Upper lobe of left lung (tissue), 6 donors: ENCODE measurements at regions not wholly inside any gene's neighbourhood (a gene's known extent, or its start where the extent isn't known, plus 50 kb on each side); places are given as distances from the start of the nearest gene placed in this dataset.

Experiments
- ATAC-seq, 2 donors: fragments of 200-7000 bp; cut with Tn5 transposase; one replicate each; pipeline ENCODE4 v1.9.1; 2022; ENCODE audit warnings: mild to moderate bottlenecking in 2 of 2, moderate library complexity in 2 of 2; ENCODE audit not compliant: low FRiP score in 2 of 2
- DNase-seq, 2 donors: peaks; one replicate each; pipeline ENCODE4 v3.0.0-alpha.2; 2019 to 2020
- H3K27ac ChIP-seq, 4 donors: fragments of 200-600 bp; sonication (generic); one replicate each; pipeline ENCODE4 v1.5.1; 2016 to 2019
- H3K27me3 ChIP-seq, 4 donors: fragments of 200-600 bp; sonication (generic); one replicate each; pipeline ENCODE4 v1.5.1; 2017 to 2019
- H3K36me3 ChIP-seq, 4 donors: fragments of 200-600 bp; sonication (generic); one replicate each; pipeline ENCODE4 v1.5.1; 2016 to 2019
- H3K4me1 ChIP-seq, 4 donors: fragments of 200-600 bp; sonication (generic); one replicate each; pipeline ENCODE4 v1.5.1; 2018 to 2019
- H3K4me3 ChIP-seq, 4 donors: fragments of 200-600 bp; sonication (generic); one replicate each; pipeline ENCODE4 v1.5.1; 2017 to 2019; ENCODE audit warnings: mild to moderate bottlenecking in 2 of 4, moderate library complexity in 1 of 4
- H3K9me3 ChIP-seq, 4 donors: fragments of 200-600 bp; sonication (generic); one replicate each; pipeline ENCODE4 v1.5.1; 2018 to 2019
- CTCF ChIP-seq, 6 experiments: fragments of 450-650 bp in 4 of 6; fragments of 200-600 bp in 2 of 6; sonication (generic) in 2 of 6; IDR thresholded peaks; one replicate each; pipeline ENCODE4 v1.5.1; 2016 to 2019; ENCODE audit warnings: antibody characterized with exemption in 6 of 6
- EP300 ChIP-seq, 4 donors: sonication (generic); formaldehyde crosslinking; IDR thresholded peaks; one replicate each; pipeline ENCODE4 v1.5.1; 2017; ENCODE audit warnings: antibody characterized with exemption in 4 of 4, control low read depth in 2 of 4
- POLR2A ChIP-seq, 4 donors: fragments of 450-650 bp; IDR thresholded peaks; one replicate each; pipeline ENCODE4 v1.5.1; 2016 to 2017; ENCODE audit warnings: antibody characterized with exemption in 4 of 4, mild to moderate bottlenecking in 2 of 4
- POLR2AphosphoS5 ChIP-seq, 2 donors: sonication (generic); formaldehyde crosslinking; IDR thresholded peaks; one replicate each; pipeline ENCODE4 v1.5.1; 2017; ENCODE audit warnings: antibody characterized with exemption in 2 of 2
- WGBS, 2 donors: methylation state at CpG; one replicate each; pipeline ENCODE4 v1.1.5; 2017 to 2018; 5-methylcytosine and 5-hydroxymethylcytosine counted together
- donor health status: DM: no; HTN: no; CAD: no; lungs with moderate emphysema.
- donor health status: DM: no; HTN: yes; CAD: no; lungs with severe emphysema.

GRCh38 chr14:27553790-27554189 is 956.0 kb upstream of the NOVA1 start:
- Histone ChIP-seq H3K4me1 (no peaks in the 10 kb centered on the region), H3K9me3 (peaks cover 0 to 1% (median 0%) of the 10 kb centered on the region in 4 donors), H3K36me3 (no peaks in the 10 kb centered on the region), H3K27me3 (no peaks in the 10 kb centered on the region), H3K27ac (no peak overlapping the region), H3K4me3 (no peak overlapping the region)
- TF ChIP-seq EP300 (IDR thresholded peaks at IDR 0.05) (no peak), POLR2A (IDR thresholded peaks at IDR 0.05) (no peak), CTCF (IDR thresholded peaks at IDR 0.05) (no peak), POLR2AphosphoS5 (IDR thresholded peaks at IDR 0.05) (no peak)
- DNase-seq (no peak), ATAC-seq (no peak)
- WGBS, 2 donors, result 33 to 43% methylated on average over 2 of the region's 2 CpGs

- H3K9me3 ChIP-seq, result no peaks in the 10 kb centered on the region
- DNase-seq (no peak), ATAC-seq (no peak)
- H3K4me1 ChIP-seq, result no peaks in the 10 kb centered on the region
- WGBS, 2 donors, result 61 to 62% methylated on average over 2 of the region's 2 CpGs
- no peak overlapping the region for H3K4me3 ChIP-seq
- no peaks in the 10 kb centered on the region for H3K36me3 ChIP-seq
- no peak for TF ChIP-seq POLR2A (IDR thresholded peaks at IDR 0.05)
- TF ChIP-seq POLR2AphosphoS5 (IDR thresholded peaks at IDR 0.05), result no peak
- no peak for TF ChIP-seq CTCF (IDR thresholded peaks at IDR 0.05)
- no peak for TF ChIP-seq EP300 (IDR thresholded peaks at IDR 0.05)
- H3K27ac ChIP-seq, result no peak overlapping the region
- no peaks in the 10 kb centered on the region for H3K27me3 ChIP-seq
Observed at GRCh38 chr14:27557445-27557844, 959.6 kb upstream of the NOVA1 start.

- ATAC-seq (no peak), DNase-seq (no peak)
- Histone ChIP-seq H3K27me3 (no peaks in the 10 kb centered on the region), H3K4me3 (no peak overlapping the region), H3K9me3 (no peaks in the 10 kb centered on the region), H3K27ac (no peak overlapping the region), H3K4me1 (no peaks in the 10 kb centered on the region), H3K36me3 (no peaks in the 10 kb centered on the region)
- no peak for TF ChIP-seq POLR2AphosphoS5 (IDR thresholded peaks at IDR 0.05)
- TF ChIP-seq CTCF (IDR thresholded peaks at IDR 0.05), result no peak
- no peak for TF ChIP-seq POLR2A (IDR thresholded peaks at IDR 0.05)
- TF ChIP-seq EP300 (IDR thresholded peaks at IDR 0.05), result no peak
Observed at GRCh38 chr14:27559848-27560247, 962.0 kb upstream of the NOVA1 start.

- no peaks in the 10 kb centered on the region for H3K4me1 ChIP-seq
- H3K27ac ChIP-seq, result no peak overlapping the region
- no peak for ATAC-seq
- WGBS, 2 donors, result 66 to 73% methylated on average over 1 of the region's 1 CpG
- TF ChIP-seq EP300 (IDR thresholded peaks at IDR 0.05) (no peak), CTCF (IDR thresholded peaks at IDR 0.05) (no peak), POLR2AphosphoS5 (IDR thresholded peaks at IDR 0.05) (no peak), POLR2A (IDR thresholded peaks at IDR 0.05) (no peak)
- no peaks in the 10 kb centered on the region for H3K36me3 ChIP-seq
- H3K4me3 ChIP-seq, result no peak overlapping the region
- no peaks in the 10 kb centered on the region for H3K9me3 ChIP-seq
- H3K27me3 ChIP-seq, result no peaks in the 10 kb centered on the region
- DNase-seq, result no peak
Observed at GRCh38 chr14:27566843-27567382, 969.1 kb upstream of the NOVA1 start.

- ATAC-seq, result no peak
- H3K36me3 ChIP-seq, result no peaks in the 10 kb centered on the region
- no peak for TF ChIP-seq POLR2AphosphoS5 (IDR thresholded peaks at IDR 0.05)
- TF ChIP-seq POLR2A (IDR thresholded peaks at IDR 0.05), result no peak
- no peak for TF ChIP-seq CTCF (IDR thresholded peaks at IDR 0.05)
- TF ChIP-seq EP300 (IDR thresholded peaks at IDR 0.05), result no peak
- H3K27ac ChIP-seq, result no peak overlapping the region
- WGBS, 2 donors, result 60 to 79% methylated on average over 1 to 2 of the region's 2 CpGs
- no peaks in the 10 kb centered on the region for H3K4me1 ChIP-seq
- H3K27me3 ChIP-seq, result no peaks in the 10 kb centered on the region
- no peak for DNase-seq
- H3K9me3 ChIP-seq, result peaks cover 0 to 5% (median 0%) of the 10 kb centered on the region in 4 donors
- no peak overlapping the region for H3K4me3 ChIP-seq
Observed at GRCh38 chr14:27573018-27573417, 975.2 kb upstream of the NOVA1 start.
